Tibial artery (tissue), 4 donors: ENCODE measurements at regions not wholly inside any gene's neighbourhood (a gene's known extent, or its start where the extent isn't known, plus 50 kb on each side); places are given as distances from the start of the nearest gene placed in this dataset.

ENCODE experiments used
- DNase-seq, 2 donors: peaks; one replicate each; pipeline ENCODE4 v3.0.0-alpha.2; 2019
- H3K27ac ChIP-seq, 2 donors: fragments of 200-600 bp; sonication (generic) in 1 of 2; 1 replicate in 1 of 2; 2 replicates in 1 of 2; pipeline ENCODE4 v1.5.1; 2018 to 2019; ENCODE audit warnings: mild to moderate bottlenecking in 1 of 2
- H3K27me3 ChIP-seq, 2 donors: fragments of 200-600 bp; sonication (generic) in 1 of 2; one replicate each; pipeline versions ENCODE4 v1.5.1 to v1.6.0; 2016 to 2019
- H3K36me3 ChIP-seq, 3 donors: fragments of 200-600 bp; sonication (generic) in 2 of 3; one replicate each; pipeline ENCODE4 v1.5.1; 2016 to 2019; ENCODE audit warnings: mild to moderate bottlenecking in 2 of 3
- H3K4me1 ChIP-seq, 4 donors: fragments of 200-600 bp; sonication (generic) in 2 of 4; 1 replicate in 3 of 4; 2 replicates in 1 of 4; pipeline ENCODE4 v1.5.1; 2016 to 2019
- H3K4me3 ChIP-seq, 2 donors: fragments of 200-600 bp; sonication (generic) in 1 of 2; 1 replicate in 1 of 2; 2 replicates in 1 of 2; pipeline ENCODE4 v1.5.1; 2018 to 2019; ENCODE audit warnings: mild to moderate bottlenecking in 2 of 2
- H3K9me3 ChIP-seq, 3 donors: fragments of 200-600 bp; sonication (generic) in 1 of 3; one replicate each; pipeline ENCODE4 v1.5.1; 2016 to 2019
- intact Hi-C: fragments of 100-400 bp; cut with DNase I; formaldehyde crosslinking; loops from one replicate; pipeline ENCODE4 v1.15.0; 2023; ENCODE audit warnings: low total_unique reads
- TF ChIP-seq, protein P1 (sequence below), 2 experiments: fragments of 200-600 bp in 1 of 2; fragments of 450-650 bp in 1 of 2; IDR thresholded peaks; one replicate each; pipeline ENCODE4 v1.5.1; 2017 to 2019; ENCODE audit warnings: antibody characterized with exemption in 2 of 2, mild to moderate bottlenecking in 1 of 2, moderate library complexity in 1 of 2

DNA sequence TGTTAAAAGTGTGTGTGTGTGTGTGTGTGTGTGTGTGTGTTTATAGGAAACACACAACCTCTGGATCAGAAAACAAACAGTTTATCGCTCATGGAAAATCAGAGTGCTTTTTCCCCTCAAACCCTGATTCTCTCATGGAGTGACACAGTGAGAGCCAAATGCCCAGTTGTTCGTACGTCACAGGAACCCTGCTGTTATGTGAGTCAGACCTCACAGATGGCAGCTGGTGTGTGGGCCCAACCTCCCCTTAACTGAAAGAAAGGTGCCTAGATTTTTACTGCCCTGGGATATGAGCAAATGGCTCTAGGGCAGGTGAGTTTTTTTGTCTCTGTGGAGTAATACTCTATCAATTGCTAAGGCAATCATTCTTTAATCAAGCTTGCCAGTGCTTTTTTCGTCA is 1788.1 kb downstream of the BRINP3 start:
- Histone ChIP-seq H3K36me3 (no peaks in the 10 kb centered on the region), H3K4me3 (no peak overlapping the region), H3K27me3 (no peaks in the 10 kb centered on the region), H3K9me3 (no peaks in the 10 kb centered on the region), H3K27ac (no peak overlapping the region), H3K4me1 (no peaks in the 10 kb centered on the region)
- TF ChIP-seq, protein P1, sequence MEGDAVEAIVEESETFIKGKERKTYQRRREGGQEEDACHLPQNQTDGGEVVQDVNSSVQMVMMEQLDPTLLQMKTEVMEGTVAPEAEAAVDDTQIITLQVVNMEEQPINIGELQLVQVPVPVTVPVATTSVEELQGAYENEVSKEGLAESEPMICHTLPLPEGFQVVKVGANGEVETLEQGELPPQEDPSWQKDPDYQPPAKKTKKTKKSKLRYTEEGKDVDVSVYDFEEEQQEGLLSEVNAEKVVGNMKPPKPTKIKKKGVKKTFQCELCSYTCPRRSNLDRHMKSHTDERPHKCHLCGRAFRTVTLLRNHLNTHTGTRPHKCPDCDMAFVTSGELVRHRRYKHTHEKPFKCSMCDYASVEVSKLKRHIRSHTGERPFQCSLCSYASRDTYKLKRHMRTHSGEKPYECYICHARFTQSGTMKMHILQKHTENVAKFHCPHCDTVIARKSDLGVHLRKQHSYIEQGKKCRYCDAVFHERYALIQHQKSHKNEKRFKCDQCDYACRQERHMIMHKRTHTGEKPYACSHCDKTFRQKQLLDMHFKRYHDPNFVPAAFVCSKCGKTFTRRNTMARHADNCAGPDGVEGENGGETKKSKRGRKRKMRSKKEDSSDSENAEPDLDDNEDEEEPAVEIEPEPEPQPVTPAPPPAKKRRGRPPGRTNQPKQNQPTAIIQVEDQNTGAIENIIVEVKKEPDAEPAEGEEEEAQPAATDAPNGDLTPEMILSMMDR (IDR thresholded peaks at IDR 0.05), result no peak
- intact Hi-C loops, result no loop called here
- no peak for DNase-seq

DNA sequence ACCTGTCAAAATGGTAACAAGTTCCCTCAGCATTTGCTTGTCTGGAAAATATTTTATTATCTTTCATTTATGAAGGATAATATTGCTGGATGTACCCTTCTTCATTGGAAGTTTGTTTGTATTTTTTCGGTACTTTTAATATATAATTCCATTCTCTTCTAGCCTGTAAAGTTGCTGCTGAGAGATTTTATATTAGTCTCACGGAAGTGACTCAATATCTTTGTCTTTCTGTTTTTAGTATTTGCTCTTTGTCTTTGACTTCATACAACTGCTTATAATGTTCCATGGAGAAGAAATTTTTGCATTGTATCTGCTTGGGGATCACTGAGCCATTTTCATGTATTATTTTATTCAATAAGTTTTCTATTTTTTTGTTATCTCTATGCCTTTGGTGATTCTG is 1777.5 kb downstream of the BRINP3 start:
- Histone ChIP-seq H3K36me3 (no peaks in the 10 kb centered on the region), H3K4me3 (no peak overlapping the region), H3K27me3 (no peaks in the 10 kb centered on the region), H3K27ac (no peak overlapping the region), H3K4me1 (no peaks in the 10 kb centered on the region), H3K9me3 (no peaks in the 10 kb centered on the region)
- DNase-seq, result no peak
- intact Hi-C loops, result no loop called here
- TF ChIP-seq, protein P1 (IDR thresholded peaks at IDR 0.05), result no peak

DNA sequence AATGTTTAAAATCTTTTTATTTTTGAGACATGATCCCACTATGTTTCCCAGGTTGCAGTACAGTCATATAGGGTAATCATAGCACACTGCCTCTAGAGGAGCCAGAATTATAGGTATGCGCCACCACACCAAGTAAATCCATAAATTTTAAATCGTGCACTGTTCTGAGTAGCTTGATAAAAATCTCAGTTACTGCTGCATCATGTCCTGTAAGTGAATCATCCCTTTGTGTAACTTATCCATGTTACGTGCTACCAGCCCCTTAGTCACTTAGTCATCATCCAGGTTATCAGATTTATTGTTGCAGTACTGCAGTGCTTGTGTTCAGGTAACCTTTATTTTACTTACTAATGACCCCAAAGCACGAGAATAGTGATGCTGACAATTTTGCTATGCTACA is 1770.9 kb downstream of the BRINP3 start:
- no peaks in the 10 kb centered on the region for H3K4me1 ChIP-seq
- TF ChIP-seq, protein P1 (IDR thresholded peaks at IDR 0.05), result no peak
- intact Hi-C loops, result no loop called here

DNA sequence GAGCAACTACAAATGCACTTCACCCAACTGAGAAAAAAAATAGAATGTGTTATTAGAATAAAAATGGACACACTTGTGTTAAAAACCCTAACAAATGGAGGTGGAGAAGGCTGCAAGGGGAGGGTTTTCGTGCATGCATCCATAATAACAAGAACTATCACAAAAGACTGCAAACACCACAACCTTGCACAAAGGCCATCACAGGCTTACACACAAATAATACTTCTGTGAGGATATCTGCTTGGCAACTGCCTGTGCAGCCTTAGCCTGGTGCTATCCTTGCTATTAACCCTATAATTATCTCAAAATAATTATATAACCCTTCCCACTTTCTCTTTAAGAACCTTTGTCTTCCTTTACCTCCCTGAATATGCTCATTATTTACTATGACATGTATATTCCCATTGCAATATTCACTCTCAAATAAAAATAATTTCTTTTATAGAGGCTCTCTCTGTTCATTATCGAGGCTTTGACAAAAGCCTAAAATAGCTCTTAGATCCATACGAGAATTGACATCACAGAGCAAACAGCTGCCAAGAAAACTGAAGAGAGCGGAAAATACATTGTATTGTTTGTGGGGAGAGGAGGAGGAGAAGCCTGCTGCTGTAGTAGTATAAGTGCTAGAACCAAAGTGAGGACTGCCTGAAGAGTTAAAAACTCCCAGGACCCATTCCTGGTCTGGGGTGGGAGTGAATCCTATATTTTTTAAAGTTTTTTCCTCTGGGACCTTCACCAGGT is 1768.7 kb downstream of the BRINP3 start:
- TF ChIP-seq, protein P1 (IDR thresholded peaks at IDR 0.05), result no peak
- intact Hi-C loops, result no loop called here
- DNase-seq, result no peak

More for the DNA sequence above, 1770.9 kb downstream of the BRINP3 start:
- Histone ChIP-seq H3K36me3 (no peaks in the 10 kb centered on the region), H3K27me3 (no peaks in the 10 kb centered on the region), H3K9me3 (no peaks in the 10 kb centered on the region), H3K4me3 (no peak overlapping the region), H3K27ac (no peak overlapping the region)
- no peak for DNase-seq

DNA sequence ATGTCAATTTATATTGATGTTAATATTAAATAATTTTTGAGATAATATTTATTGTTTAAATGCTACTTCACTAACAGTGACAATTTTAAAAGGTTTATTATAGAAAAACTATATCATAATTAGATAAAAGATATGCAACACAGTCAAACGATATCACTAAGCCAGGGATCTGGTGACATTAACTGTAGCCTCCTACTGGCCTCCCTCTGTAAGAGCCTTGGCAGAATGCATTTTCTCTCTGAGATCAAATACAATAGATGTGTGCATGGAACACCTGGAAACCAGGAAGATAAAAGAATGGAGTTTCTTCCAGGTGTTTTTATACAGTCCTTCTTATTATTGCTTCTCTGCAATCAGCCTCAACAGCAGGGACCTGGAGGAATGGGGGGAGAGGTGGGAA is 1762.1 kb downstream of the BRINP3 start:
- TF ChIP-seq, protein P1 (IDR thresholded peaks at IDR 0.05), result no peak
- Histone ChIP-seq H3K27me3 (no peaks in the 10 kb centered on the region), H3K36me3 (no peaks in the 10 kb centered on the region), H3K27ac (no peak overlapping the region), H3K9me3 (no peaks in the 10 kb centered on the region), H3K4me3 (no peak overlapping the region), H3K4me1 (no peaks in the 10 kb centered on the region)
- DNase-seq, result no peak
- intact Hi-C loops, result no loop called here

More for the DNA sequence above, 1768.7 kb downstream of the BRINP3 start:
- H3K27ac ChIP-seq, result no peak overlapping the region
- H3K9me3 ChIP-seq, result no peaks in the 10 kb centered on the region
- no peaks in the 10 kb centered on the region for H3K27me3 ChIP-seq
- no peaks in the 10 kb centered on the region for H3K4me1 ChIP-seq
- H3K36me3 ChIP-seq, result no peaks in the 10 kb centered on the region
- no peak overlapping the region for H3K4me3 ChIP-seq
